ENCODE measurements at regions not wholly inside any gene's neighbourhood (a gene's known extent, or its start where the extent isn't known, plus 50 kb on each side); places are given as distances from the start of the nearest gene placed in this dataset.

GRCh38 chr1:244945109-244945671, 80.8 kb upstream of the HNRNPU start:
- no peak for DNase-seq (ENCODE audit: low read depth)

- DNase-seq (ENCODE audit: low read depth): no peak
These were observed 76.8 kb upstream of the HNRNPU start for GRCh38 chr1:244941121-244941520.

GRCh38 chr1:244937099-244937498, 72.8 kb upstream of the HNRNPU start:
- DNase-seq (ENCODE audit: low read depth): no peak

- no peak for DNase-seq (ENCODE audit: low read depth)
These were observed 56.8 kb upstream of the HNRNPU start for GRCh38 chr1:244920911-244921761.

- no peak for DNase-seq (ENCODE audit: low read depth)
These were observed 55.3 kb upstream of the HNRNPU start for GRCh38 chr1:244919320-244920282.

- peak; percentile 80 for DNase-seq (ENCODE audit: low read depth)
These were observed 54.3 kb upstream of the HNRNPU start for GRCh38 chr1:244918421-244919319.

GRCh38 chr1:244917073-244917670, 52.8 kb upstream of the HNRNPU start:
- DNase-seq (ENCODE audit: low read depth): no peak

GRCh38 chr1:244915736-244916135, 51.4 kb upstream of the HNRNPU start:
- no peak for DNase-seq (ENCODE audit: low read depth)

GRCh38 chr1:244914761-244915160, 50.4 kb upstream of the HNRNPU start:
- DNase-seq (ENCODE audit: low read depth): no peak
